Mucosa of descending colon (tissue), 3 donors: ENCODE measurements at regions not wholly inside any gene's neighbourhood (a gene's known extent, or its start where the extent isn't known, plus 50 kb on each side); places are given as distances from the start of the nearest gene placed in this dataset.

Experiments
- ATAC-seq: fragments of 200-7000 bp; cut with Tn5 transposase; one replicate; pipeline ENCODE4 v1.9.1; 2020; ENCODE audit warnings: mild to moderate bottlenecking, moderate library complexity
- DNase-seq, 3 donors: peaks; one replicate each; pipeline ENCODE4 v3.0.0-alpha.2; 2020
- H3K36me3 ChIP-seq: fragments of 200-600 bp; one replicate; pipeline ENCODE4 v1.8.0; 2021; ENCODE audit warnings: low read depth, mild to moderate bottlenecking
- H3K4me1 ChIP-seq: fragments of 200-600 bp; one replicate; pipeline ENCODE4 v1.8.0; 2021; ENCODE audit warnings: low read depth, mild to moderate bottlenecking
- H3K4me3 ChIP-seq: fragments of 200-600 bp; one replicate; pipeline ENCODE4 v1.8.0; 2021; ENCODE audit warnings: mild to moderate bottlenecking
- H3K9me3 ChIP-seq: fragments of 200-600 bp; one replicate; pipeline ENCODE4 v1.8.0; 2021; ENCODE audit warnings: mild to moderate bottlenecking
- intact Hi-C, 2 donors: fragments of 100-400 bp; cut with DNase I in 1 of 2; cut with micrococcal nuclease in 1 of 2; formaldehyde crosslinking; loops; one replicate each; pipeline versions ENCODE4 v1.11.0 to v1.11.1; 2022; cut with DNase I, micrococcal nuclease
- TF ChIP-seq, protein P1 (sequence below): fragments of 200-600 bp; IDR thresholded peaks from one replicate; pipeline ENCODE4 v1.8.0; 2022; ENCODE audit warnings: antibody characterized with exemption, mild to moderate bottlenecking
- donor health status: DM: no; HTN: no; CAD: no; lungs with moderate emphysema.
- donor health status: DM: no; HTN: no; CAD: no.
- donor health status: DM: no; HTN: yes; CAD: no.

DNA sequence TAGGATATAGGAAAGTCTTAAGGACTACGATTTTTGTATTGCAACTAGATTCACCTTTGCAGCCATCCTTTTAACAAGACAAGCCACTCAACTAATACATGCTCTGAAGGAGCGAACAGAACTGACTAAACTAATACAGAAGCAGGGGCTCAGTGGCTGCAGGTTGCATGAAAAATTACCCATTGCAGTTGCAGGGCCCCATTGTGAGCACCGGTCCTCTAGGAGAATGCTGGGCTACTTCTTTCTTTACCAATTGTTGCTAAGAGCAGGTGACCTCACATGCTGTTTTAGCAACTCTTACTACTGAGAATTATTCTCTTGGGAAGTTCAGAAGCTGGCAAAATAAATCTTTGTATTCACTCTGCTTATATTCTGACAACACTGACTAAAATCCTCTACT lies 64.0 kb upstream of the ANKRD1 start:
- no peak for ATAC-seq
- H3K9me3 ChIP-seq = no peaks in the 10 kb centered on the region
- TF ChIP-seq, protein P1, sequence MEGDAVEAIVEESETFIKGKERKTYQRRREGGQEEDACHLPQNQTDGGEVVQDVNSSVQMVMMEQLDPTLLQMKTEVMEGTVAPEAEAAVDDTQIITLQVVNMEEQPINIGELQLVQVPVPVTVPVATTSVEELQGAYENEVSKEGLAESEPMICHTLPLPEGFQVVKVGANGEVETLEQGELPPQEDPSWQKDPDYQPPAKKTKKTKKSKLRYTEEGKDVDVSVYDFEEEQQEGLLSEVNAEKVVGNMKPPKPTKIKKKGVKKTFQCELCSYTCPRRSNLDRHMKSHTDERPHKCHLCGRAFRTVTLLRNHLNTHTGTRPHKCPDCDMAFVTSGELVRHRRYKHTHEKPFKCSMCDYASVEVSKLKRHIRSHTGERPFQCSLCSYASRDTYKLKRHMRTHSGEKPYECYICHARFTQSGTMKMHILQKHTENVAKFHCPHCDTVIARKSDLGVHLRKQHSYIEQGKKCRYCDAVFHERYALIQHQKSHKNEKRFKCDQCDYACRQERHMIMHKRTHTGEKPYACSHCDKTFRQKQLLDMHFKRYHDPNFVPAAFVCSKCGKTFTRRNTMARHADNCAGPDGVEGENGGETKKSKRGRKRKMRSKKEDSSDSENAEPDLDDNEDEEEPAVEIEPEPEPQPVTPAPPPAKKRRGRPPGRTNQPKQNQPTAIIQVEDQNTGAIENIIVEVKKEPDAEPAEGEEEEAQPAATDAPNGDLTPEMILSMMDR = no peak

DNA sequence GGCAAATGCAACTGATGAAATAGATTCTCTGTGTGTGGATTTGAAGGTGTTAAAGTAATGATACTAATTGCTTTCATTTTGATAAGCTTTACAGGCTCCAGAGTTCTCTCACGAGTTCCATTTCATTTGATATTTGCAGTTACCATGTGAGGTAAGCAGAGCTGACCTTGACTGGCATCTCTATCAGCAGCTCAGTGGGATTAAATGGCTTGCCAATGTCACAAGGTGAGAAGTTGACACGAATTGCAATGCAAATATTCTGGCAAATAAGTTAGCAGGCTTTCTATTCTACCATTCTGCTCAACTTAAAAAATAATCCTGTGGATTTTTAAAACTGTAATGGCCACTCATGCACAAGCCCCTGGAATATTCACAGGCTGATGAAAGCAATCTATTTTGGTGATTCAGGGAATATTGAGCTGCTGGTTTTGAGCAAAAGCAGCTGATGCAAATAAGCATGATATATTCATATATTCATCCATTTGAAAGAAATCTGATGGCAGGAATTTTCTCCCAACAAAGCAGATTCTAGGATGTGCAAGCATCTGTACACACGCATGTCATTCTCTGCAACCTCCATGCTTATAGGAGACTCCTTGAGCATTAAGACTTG lies 64.5 kb upstream of the ANKRD1 start:
- TF ChIP-seq, protein P1 = no peak
- no peak overlapping the region for H3K4me3 ChIP-seq
- no peaks in the 10 kb centered on the region for H3K4me1 ChIP-seq
- H3K36me3 ChIP-seq = no peaks in the 10 kb centered on the region
- ATAC-seq (no peak), DNase-seq (no peak)
- H3K9me3 ChIP-seq = no peaks in the 10 kb centered on the region
- intact Hi-C loops = no loop called here

More for the DNA sequence above, 64.0 kb upstream of the ANKRD1 start:
- Histone ChIP-seq H3K36me3 (no peaks in the 10 kb centered on the region), H3K4me3 (no peak overlapping the region), H3K4me1 (no peaks in the 10 kb centered on the region)
- no peak for DNase-seq
- intact Hi-C loops = no loop called here

DNA sequence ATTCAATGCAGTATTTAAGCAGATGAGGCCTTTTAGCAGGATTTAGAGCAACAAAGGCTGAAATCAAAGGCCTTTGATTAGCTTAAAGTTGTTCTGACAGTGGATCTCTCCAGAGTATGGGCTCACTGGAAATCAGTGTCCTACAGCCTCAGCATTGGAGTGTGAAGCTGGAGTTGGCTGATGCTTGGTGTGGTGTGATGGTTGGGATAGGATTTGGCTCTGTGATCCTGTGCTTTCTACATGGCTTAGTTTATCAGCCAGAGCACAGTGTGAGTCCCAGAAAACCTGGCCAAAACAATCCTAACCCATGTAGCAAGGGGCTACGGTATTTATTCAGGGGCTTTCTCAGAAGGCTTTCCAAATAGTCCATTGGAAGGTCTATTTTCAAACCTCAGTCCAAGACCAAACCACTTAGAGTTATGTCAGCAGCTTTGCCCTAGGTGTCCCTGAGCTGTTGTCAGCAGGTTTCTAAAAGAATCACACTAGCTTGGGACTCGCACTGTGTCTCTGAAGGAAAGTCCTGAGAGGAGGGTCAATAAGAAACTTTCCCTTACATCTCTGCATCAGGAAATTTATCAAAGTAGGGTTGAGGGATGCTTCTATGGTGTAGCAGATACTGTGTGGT lies 65.4 kb upstream of the ANKRD1 start:
- no peaks in the 10 kb centered on the region for H3K9me3 ChIP-seq
- H3K4me1 ChIP-seq = no peaks in the 10 kb centered on the region
- TF ChIP-seq, protein P1 = no peak
- H3K36me3 ChIP-seq = no peaks in the 10 kb centered on the region
- ATAC-seq (no peak), DNase-seq (no peak)
- intact Hi-C loops = no loop called here
- no peak overlapping the region for H3K4me3 ChIP-seq

DNA sequence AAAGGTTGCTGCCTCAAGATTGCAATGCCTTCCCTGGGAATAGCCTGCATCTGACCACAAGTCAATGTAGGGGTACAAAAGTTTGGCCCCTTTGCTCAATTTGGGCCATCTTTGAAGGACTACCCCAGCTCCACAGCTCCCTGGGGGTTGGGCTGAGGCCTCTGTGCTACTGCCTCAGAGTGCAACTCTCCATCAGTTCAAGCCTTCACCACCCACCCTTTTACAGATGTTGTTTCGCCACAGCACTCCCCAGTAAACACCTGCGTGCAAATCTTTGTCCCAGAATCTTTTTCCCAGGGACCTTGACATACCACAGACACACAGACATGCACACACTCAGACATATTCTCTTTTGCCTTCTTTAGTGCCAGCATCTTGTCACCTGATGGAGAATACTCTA lies 66.0 kb upstream of the ANKRD1 start:
- Histone ChIP-seq H3K36me3 (no peaks in the 10 kb centered on the region), H3K4me1 (no peaks in the 10 kb centered on the region), H3K9me3 (no peaks in the 10 kb centered on the region), H3K4me3 (no peak overlapping the region)
- DNase-seq (no peak), ATAC-seq (no peak)
- TF ChIP-seq, protein P1 = no peak
- intact Hi-C loops = no loop called here

DNA sequence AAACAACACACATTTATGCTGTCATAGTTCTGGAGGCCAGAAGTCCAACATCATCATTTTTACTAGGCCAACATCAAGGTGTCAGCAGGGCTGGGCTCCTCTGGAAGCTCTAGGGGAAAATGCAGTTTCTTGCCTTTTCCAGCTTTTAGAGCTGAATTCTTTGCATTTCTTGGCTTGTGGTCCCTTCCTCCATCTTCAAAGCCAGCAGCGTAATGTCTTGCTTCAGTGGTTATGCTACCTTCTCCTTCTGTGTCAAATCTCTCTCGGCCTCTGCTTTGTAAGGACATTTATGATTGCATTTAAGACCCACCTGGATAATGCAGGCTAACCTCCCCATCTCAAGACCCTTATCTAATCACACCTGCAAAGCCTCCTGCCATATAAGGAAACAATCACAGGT lies 66.5 kb upstream of the ANKRD1 start:
- TF ChIP-seq, protein P1 = no peak
- intact Hi-C loops = no loop called here
- DNase-seq (no peak), ATAC-seq (no peak)
- no peaks in the 10 kb centered on the region for H3K36me3 ChIP-seq
- no peaks in the 10 kb centered on the region for H3K9me3 ChIP-seq
- H3K4me3 ChIP-seq = no peak overlapping the region
- no peaks in the 10 kb centered on the region for H3K4me1 ChIP-seq

DNA sequence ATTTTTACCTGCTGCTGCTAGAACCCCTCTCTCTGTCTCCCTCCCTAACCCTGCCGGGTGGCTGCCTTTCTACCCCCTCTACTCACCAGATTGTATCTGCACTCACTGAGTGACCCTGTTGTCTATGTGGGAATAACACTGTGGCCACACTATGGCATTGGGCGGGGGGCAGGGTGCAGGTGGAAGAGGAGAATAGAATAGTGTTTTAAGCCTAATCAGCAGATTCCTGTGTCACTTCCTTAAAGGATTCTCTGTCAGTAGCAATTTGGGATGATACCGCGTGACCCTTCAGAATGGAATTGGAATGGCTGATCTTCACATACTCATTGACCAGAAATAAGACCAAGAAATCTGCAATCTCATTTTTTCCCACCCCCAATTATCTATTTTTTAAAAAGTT lies 67.1 kb upstream of the ANKRD1 start:
- Histone ChIP-seq H3K4me3 (no peak overlapping the region), H3K36me3 (no peaks in the 10 kb centered on the region), H3K4me1 (no peaks in the 10 kb centered on the region), H3K9me3 (no peaks in the 10 kb centered on the region)
- intact Hi-C loops = no loop called here
- ATAC-seq (no peak), DNase-seq (no peak)
- TF ChIP-seq, protein P1 = no peak
